HG03135 (cell line): ENCODE measurements at regions not wholly inside any gene's neighbourhood (a gene's known extent, or its start where the extent isn't known, plus 50 kb on each side); places are given as distances from the start of the nearest gene placed in this dataset.

Experiments
- ATAC-seq: cut with Tn5 transposase; IDR thresholded peaks from one replicate; pipeline ENCODE4 v1.9.1; 2021; ENCODE audit warnings: mild to moderate bottlenecking, moderate library complexity; ENCODE audit not compliant: unreplicated experiment

GRCh38 chr7:23971031-23971430 lies 261.0 kb downstream of the STK31 start:
- ATAC-seq = no peak

- no peak for ATAC-seq
Measured at GRCh38 chr7:23972057-23972456, 262.0 kb downstream of the STK31 start.

GRCh38 chr7:23973264-23973663 lies 263.2 kb downstream of the STK31 start:
- no peak for ATAC-seq

- ATAC-seq = no peak
Measured at GRCh38 chr7:23980081-23980480, 270.1 kb downstream of the STK31 start.

- ATAC-seq = no peak
Measured at GRCh38 chr7:23981314-23981713, 271.3 kb downstream of the STK31 start.

GRCh38 chr7:23981758-23982157 lies 271.7 kb downstream of the STK31 start:
- no peak for ATAC-seq

- ATAC-seq = no peak
Measured at GRCh38 chr7:24005517-24005916, 278.5 kb upstream of the NPY start.

- no peak for ATAC-seq
Measured at GRCh38 chr7:24010495-24010894, 273.5 kb upstream of the NPY start.

- ATAC-seq = peak; percentile 60
Measured at GRCh38 chr7:24017519-24017918, 266.5 kb upstream of the NPY start.

GRCh38 chr7:24018331-24018730 lies 265.7 kb upstream of the NPY start:
- ATAC-seq = no peak

- no peak for ATAC-seq
Measured at GRCh38 chr7:24019841-24020240, 264.1 kb upstream of the NPY start.

GRCh38 chr7:24024276-24025068 lies 259.5 kb upstream of the NPY start:
- ATAC-seq = no peak

GRCh38 chr7:24025094-24025493 lies 258.9 kb upstream of the NPY start:
- ATAC-seq = no peak

GRCh38 chr7:24025765-24026164 lies 258.2 kb upstream of the NPY start:
- no peak for ATAC-seq

GRCh38 chr7:24026351-24026750 lies 257.6 kb upstream of the NPY start:
- ATAC-seq = no peak

- no peak for ATAC-seq
Measured at GRCh38 chr7:24029068-24029467, 254.9 kb upstream of the NPY start.

- no peak for ATAC-seq
Measured at GRCh38 chr7:24034251-24034650, 249.7 kb upstream of the NPY start.

GRCh38 chr7:24035366-24036032 lies 248.5 kb upstream of the NPY start:
- no peak for ATAC-seq

GRCh38 chr7:24036033-24036412 lies 248.0 kb upstream of the NPY start:
- ATAC-seq = no peak

- ATAC-seq = no peak
Measured at GRCh38 chr7:24038993-24039392, 245.0 kb upstream of the NPY start.

GRCh38 chr7:24039991-24040624 lies 243.9 kb upstream of the NPY start:
- no peak for ATAC-seq

- no peak for ATAC-seq
Measured at GRCh38 chr7:24042028-24042427, 242.0 kb upstream of the NPY start.
